DMS53 treated with DMSO at 0.1 percent for 48 hours (cell line): ENCODE measurements at regions not wholly inside any gene's neighbourhood (a gene's known extent, or its start where the extent isn't known, plus 50 kb on each side); places are given as distances from the start of the nearest gene placed in this dataset.
"Not testable (repeated sequence)": the region's sequence is repeated elsewhere in the genome, so short reads cannot be mapped to it uniquely, and the experiment has no call there.

Experiments
- DNase-seq: peaks from one replicate; lab custom pipeline; 2025; ENCODE audit not compliant: unreplicated experiment; lab: John Stamatoyannopoulos, UW

GRCh38 chr7:136431736-136432135, 436.7 kb upstream of the CHRM2 start:
- DNase-seq = not testable (repeated sequence)

GRCh38 chr7:136424058-136424457, 444.4 kb upstream of the CHRM2 start:
- DNase-seq = no peak

- not testable (repeated sequence) for DNase-seq
These were observed 442.6 kb upstream of the MTPN start for GRCh38 chr7:136419740-136420139.

- DNase-seq = no peak
These were observed 435.8 kb upstream of the MTPN start for GRCh38 chr7:136412952-136413351.

GRCh38 chr7:136405931-136406777, 429.0 kb upstream of the MTPN start:
- DNase-seq = peak; percentile 83

- DNase-seq = peak; percentile 21
These were observed 426.4 kb upstream of the MTPN start for GRCh38 chr7:136403591-136403990.

- DNase-seq = no peak
These were observed 423.7 kb upstream of the MTPN start for GRCh38 chr7:136400877-136401276.

GRCh38 chr7:136399385-136399784, 422.2 kb upstream of the MTPN start:
- no peak for DNase-seq

- DNase-seq = no peak
These were observed 415.7 kb upstream of the MTPN start for GRCh38 chr7:136392856-136393255.

- DNase-seq = no peak
These were observed 414.2 kb upstream of the MTPN start for GRCh38 chr7:136391371-136391770.

GRCh38 chr7:136389933-136390332, 412.8 kb upstream of the MTPN start:
- DNase-seq = no peak

GRCh38 chr7:136386876-136387275, 409.7 kb upstream of the MTPN start:
- DNase-seq = no peak

- DNase-seq = not testable (repeated sequence)
These were observed 394.2 kb upstream of the MTPN start for GRCh38 chr7:136371409-136371808.

GRCh38 chr7:136370137-136370536, 393.0 kb upstream of the MTPN start:
- DNase-seq = no peak

- no peak for DNase-seq
These were observed 392.1 kb upstream of the MTPN start for GRCh38 chr7:136369225-136369624.

GRCh38 chr7:136359333-136359903, 382.3 kb upstream of the MTPN start:
- DNase-seq = no peak

- DNase-seq = no peak
These were observed 376.1 kb upstream of the MTPN start for GRCh38 chr7:136353287-136353686.

GRCh38 chr7:136348542-136349192, 371.5 kb upstream of the MTPN start:
- no peak for DNase-seq

GRCh38 chr7:136348142-136348541, 371.0 kb upstream of the MTPN start:
- no peak for DNase-seq

- no peak for DNase-seq
These were observed 370.3 kb upstream of the MTPN start for GRCh38 chr7:136347488-136347887.

- DNase-seq = no peak
These were observed 365.1 kb upstream of the MTPN start for GRCh38 chr7:136342251-136342650.

GRCh38 chr7:136339464-136339863, 362.3 kb upstream of the MTPN start:
- DNase-seq = no peak
